NCI-H748 (cell line): ENCODE measurements at regions not wholly inside any gene's neighbourhood (a gene's known extent, or its start where the extent isn't known, plus 50 kb on each side); places are given as distances from the start of the nearest gene placed in this dataset.

Experiments
- DNase-seq: peaks from one replicate; lab custom pipeline; 2025; ENCODE audit not compliant: unreplicated experiment; lab: John Stamatoyannopoulos, UW

DNA sequence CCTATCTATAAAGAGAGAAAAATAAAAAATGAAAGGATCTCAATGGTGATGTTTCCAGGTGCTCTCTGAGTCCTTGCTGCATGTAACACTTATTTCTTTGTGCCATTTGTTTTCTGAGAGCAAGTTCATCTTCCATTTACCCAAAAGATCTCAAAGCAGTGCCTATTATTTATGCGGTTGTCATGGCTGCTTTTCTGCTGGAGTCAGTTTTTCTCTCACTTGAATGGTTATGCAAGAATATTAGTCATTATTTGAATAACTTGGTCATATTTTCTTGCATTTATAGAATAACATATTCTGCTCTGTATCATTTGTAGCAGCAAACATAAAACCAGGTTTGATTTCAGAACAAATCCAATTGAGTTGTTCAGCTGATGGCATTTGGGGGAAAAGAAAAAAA lies 141.8 kb upstream of the G2E3 start:
- no peak for DNase-seq

DNA sequence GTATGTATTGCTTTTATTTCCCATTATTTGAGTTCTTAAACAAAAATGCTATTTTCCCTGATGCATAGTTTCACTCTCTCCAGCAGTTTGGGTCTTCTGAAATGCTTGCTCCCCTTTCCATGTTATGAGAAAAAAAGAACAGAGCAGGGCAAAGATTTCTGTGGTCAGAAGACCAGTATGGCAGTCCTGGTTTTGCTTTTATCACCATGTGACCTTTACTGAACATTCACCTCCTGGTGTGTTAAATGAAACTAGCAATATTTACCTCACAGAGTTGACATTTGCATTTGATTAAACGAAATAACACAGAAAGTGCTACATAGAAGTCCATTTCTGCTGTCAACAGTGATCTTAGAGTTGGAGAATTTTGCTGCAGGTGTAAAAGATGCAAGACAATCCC lies 141.0 kb upstream of the G2E3 start:
- DNase-seq = no peak

DNA sequence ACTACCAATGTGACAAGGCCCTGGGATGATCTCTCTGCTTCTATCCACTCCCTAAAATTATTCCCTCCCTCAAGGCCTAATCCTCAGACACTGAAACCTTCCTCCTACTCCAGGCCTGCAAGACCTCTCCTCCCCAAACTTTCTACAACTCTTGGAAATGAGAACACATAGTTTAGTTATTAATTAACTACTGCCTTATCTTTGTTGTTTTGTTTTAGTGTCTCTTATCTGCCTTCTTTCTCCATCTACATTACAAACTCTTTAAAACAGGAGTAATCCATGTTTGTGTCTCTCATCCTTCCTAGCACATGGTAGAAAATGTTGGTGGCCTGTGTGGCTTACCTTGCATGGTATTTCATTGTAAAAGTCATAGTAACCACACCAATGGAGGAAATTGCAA lies 139.9 kb upstream of the G2E3 start:
- DNase-seq = no peak

DNA sequence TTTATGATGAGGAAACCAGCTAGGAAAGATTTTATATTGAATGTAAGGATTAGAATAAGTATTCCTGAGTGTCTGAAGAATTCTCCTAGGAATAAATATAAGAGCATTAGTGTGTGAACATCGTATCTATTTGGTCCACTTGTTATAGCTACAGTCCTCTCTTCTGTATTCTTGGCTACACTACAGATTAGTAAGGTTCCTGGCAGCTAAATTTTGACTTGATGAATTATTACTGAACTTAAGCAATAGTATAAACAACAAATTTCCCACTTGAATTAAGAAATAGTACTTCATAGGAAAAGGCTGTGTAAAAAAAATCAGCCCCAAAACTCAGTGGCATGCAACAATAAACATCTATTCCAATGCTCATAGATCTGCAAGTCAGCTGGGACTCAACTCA lies 138.4 kb upstream of the G2E3 start:
- no peak for DNase-seq

DNA sequence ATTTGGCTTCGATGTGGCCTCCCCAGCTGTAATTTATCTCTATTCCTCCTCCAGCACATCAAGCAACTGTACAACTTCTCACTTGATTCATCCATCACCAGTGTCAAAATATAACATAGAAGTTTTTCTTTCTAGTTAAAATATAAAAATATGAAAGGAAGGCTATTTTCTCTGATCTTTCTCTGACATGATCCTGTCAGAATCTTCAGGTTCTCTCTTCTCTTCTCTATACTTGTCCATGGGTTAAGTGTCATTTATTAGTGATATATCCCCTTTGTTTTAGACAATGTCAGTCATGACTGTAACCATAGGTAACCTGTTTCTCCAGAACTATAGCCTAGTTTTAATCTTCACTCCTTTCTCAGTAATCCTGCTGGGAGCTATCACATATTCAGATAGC lies 132.5 kb upstream of the G2E3 start:
- DNase-seq = no peak

DNA sequence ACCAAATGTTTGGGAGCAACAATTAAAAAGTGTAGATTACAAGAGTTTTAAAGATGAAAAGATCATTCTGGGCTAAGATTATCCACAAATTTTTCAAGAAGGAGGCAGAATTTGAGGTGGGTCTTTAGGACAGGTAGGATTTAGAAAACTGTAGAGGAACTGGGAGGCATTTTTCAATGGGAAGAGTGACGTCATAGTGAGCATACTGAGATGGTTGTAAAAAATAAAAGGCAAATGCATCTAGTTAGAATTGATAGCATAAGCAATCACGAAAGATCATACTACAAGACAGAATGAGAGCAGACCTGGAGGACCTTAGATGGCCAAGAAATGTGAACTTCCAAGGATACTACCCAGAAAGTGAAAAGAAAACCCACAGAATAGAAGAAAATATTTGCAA lies 131.6 kb upstream of the G2E3 start:
- DNase-seq = no peak

DNA sequence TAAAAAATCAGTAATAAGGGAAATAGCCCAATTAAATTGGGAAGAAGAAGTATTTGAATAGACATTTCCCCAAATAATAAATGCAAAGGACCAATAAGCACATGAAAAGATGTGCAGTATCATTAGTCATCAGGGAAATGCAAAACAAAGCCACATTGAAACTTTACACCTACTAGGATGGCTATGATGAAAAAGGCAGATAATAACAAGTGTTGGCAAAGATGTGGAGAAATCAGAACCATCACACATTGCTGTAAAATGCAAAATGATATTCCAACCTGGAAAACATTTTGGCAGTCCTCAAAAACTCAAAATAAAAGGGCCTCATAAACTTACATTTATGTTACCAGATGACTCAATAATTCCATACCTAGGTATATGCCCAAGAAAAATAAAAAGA lies 131.1 kb upstream of the G2E3 start:
- DNase-seq = no peak

DNA sequence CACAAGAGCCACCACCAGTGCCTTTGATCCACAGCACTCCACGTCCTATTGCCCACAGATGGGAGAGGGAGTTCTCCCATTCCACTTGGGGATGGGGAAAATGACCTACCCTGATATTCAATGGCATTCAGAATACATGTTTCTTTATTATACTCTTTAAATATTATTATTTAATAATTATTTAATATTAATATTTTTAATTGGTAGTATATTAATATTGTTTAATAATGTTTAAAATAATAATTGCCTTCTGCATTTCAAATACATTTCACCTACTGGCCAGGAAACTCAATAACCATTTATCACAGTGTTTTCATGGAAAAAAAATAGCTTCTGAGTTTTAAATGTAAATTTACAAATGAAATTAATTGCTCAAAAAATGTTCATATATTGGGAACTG lies 127.4 kb upstream of the G2E3 start:
- DNase-seq = no peak

DNA sequence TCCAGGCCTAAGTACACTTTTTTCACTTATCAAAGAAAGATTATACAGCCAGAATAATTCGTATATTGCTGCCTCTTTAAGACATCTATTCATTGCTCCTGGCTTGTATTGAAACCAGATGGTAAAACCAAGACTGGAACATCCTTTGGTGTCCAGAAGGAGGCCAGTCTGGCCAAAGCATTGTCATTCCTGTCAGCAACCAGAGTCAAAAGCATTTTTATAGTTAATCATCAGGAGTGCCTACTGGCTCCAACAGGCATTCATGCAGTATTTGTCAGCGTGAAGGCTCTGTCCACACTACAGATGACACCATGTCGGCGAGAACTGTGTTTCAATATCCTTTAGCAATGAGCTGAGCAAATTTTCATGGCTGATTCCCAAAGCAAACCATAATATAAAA lies 118.0 kb upstream of the G2E3 start:
- no peak for DNase-seq

DNA sequence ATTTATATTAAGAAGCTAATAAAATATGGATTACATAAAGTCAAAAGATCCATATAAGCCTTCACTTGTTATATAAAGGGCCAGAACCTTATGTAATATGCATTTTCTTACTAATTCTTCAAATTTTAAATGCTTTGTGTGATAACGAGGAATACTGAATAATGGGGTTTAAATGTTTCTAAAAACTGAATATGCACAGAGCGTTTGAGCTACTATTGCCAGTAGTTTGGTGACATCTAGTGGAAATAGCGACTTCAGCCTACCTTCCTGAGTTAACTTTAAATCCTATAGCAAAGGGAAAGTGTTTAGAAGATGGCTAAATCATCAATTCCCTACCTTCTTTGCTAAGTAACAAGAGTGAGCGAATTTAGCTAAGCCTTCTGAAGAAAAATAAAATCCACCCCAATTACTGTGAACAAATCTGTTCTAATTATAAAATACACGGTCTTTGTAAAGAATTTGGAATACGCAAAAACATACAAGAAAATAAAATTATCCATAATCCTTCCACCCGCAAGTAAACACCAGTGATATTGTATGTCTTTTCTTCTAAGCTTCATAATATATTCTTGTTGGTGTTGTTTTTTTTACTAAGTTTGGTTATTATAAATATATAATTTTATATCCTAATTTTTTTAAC lies 115.5 kb upstream of the G2E3 start:
- peak; percentile 59 for DNase-seq

DNA sequence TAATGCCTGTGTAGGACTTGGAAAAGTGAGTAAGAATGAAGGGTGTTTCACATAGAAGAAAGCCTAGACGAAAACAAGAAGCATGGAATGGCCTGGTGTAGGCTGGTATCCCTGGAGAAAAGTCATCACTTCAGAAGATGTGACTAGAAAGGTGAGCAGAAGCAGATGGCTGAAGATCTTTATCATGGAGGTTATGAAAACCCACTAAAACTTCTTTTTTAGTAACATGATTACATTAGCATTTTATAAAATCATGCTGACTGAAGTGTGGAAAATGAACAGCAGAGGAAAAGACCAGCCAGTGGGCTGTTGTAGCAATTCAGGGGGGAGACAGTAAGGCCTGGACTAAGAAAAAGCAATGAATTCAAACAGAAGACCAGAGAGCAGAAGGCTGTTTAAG lies 114.5 kb upstream of the G2E3 start:
- no peak for DNase-seq

DNA sequence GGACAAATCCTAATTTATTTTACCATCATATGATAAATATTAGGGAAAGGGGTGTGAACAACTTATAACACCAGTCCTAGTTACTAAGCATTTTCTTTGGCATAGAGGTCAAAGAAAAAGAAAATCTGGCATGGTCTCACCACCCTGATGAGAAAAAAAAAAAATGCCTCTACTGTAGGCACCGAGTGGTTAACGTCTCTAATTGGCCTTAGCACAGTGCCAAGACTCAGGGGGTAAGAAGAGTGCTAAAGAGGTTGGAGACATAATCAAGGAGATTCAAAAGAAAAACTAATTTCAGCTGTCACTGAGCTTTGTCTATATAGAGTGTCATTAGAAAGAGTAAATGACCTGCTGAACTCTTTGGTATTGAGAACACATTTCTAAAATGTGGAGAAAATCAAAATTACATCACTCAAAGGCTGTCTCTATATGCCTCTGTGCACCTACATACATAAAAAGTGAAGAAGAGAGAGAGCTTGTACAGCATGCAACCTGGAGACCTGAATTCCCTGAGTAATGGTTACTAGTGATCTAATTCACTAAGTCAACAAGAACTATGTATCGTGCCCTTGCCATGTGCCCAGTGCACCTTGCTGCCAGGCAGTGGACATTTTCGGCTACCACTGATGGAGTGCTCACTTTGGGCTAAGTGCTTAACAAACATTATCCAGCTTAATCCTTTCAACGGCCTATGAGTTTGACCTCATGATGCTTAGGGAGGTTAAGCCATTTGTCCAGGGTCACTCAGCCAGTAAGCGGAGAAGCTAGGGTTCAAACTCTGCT lies 113.8 kb upstream of the G2E3 start:
- peak; percentile 79 for DNase-seq

DNA sequence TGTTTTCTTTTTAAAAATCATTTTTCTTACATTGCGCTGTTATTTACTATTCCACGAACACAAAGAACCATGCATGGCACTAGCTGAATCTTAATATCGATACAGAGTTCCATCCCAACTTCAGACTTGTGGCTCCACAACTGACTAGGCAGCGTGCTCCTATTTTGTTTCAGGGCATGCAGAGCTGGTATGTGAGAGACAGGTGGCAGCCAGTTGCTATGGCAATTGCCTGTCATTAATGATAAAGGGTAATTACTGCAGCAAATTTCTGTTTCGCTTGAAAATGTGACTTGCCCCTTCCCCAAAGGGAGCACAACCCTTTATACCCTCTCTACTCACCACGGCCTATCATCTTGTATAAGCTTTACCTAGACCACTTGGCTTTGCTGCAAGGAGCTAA lies 113.1 kb upstream of the G2E3 start:
- peak; percentile 53 for DNase-seq

DNA sequence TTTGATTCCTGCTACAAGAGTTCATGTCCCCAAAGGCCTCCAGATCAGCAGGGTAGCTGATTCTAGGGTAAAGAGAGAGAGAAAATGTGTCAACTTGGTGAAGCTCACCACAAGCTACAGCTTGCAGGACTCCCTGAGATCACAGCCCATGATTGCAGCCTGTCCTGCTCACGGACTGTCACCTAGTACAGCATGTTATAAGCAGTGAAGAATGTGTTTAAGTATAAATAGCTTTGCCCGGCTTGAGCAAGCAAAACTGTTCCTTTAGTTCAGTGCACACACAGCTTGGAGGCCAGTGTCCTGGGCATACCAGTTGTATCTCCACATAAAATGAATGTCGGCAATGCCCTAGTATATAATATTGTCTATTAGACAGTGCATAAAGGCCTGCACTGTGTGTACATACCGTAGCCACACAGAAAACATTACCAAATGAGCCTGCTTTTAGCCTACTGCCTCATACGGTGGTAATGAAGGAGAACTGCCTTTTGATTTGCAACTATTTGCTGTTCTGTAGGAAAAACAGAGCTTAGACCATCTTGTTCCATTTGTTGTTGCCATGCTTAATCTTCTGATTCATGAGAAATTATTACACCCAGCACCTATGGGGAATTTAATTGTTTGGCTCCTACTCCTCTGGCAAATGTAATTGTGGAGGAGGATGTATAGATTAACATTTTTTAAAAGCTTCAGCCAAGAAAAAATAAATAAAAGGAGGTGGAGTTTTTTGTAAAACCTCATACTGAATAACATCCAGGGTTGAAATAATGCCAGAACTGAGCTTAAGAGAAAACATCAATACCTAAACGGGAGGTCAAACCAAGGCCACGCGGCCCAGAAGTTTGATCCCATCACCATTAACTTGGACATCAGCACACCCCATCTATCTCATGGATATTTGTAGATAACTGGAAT lies 108.1 kb upstream of the G2E3 start:
- DNase-seq = peak; percentile 35

DNA sequence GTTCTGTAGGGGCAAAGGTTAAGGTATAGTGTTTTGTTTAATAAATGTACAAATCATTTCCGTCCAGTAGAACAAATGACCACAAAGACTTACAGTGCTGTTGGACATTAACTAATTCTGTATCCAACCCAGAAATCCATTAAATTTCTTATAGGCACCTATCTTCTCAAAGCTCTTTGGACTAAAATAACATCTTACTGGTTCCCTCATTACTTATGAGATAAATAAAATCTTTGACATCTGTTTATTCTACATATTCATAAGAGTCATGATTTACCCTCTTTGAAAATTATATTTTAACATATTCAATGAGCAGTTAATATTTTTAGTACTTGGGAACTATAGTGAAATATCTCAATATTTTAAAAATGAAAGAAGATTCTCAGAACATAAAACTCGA lies 102.7 kb upstream of the G2E3 start:
- DNase-seq = no peak

DNA sequence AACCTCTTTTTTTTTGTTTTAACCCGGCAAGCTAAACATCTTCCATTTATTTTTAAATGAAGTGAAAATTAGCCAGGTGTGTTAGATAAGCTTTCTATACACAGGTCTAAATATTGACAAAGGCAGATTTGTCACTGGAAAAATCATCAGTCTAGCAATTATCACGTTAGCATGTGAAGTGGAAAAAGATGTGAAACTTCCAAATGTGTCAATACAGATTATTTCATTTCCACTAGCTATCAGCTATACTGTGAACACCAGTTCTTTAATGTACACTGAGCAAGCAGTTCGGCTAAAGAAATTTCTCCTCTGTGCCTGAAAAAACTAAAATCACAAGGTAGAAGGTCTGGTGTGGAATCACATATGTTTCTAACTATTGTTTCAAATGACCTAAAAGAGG lies 96.6 kb upstream of the G2E3 start:
- DNase-seq = peak; percentile 74

DNA sequence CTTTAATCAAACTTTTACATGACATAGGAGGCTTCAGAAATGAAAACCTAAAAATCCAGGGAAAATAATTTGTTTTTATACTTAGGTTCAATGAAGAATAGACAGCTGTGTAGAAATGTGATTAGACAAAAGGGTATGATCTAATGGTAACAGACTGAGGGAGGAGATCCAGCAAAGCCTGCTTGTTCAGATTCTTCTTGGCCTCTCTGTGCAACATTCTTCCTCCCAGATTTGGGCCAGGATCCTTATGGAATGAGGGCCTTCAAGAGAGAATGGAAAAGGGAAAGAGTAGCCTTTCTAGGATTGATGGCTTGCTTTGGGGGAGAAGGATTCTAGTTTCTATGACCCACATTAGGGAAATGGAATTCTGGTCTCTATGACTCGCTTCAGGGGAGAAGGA lies 94.5 kb upstream of the G2E3 start:
- no peak for DNase-seq

DNA sequence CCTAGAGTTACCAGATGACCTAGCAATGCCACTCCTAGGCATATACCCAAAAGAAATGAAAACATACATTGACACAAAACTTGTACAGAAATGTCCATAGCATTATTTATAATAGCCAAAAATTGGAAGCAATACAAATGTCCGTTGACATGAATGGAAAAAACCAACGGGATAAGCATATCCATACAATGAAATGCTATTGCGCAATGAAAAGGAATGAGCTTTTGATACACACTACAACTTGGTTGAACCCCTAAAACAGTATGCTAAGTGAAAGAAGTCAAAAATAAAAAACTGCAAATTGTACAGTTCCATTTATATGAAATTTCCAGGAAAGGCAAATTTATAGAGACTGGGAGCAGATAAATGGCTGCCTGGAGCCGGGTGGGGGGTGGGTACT lies 90.6 kb upstream of the G2E3 start:
- no peak for DNase-seq

DNA sequence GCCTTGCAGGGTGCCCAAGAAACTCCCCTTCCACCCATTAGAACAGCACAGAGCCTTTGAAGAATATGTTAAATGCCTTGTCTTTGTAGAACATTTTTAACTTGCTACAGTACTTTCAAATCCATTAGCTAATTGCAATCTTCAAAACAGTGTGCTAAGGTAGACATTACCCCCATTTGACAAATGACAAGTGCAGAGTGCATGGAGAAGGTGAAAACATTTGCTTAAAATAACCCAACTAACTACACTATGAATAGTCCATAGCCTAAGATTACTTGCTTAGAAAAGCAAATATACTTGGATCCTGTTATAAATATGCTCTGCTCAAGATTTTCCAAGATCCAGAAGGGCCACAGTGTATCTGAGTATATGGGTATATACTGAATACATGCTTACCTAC lies 87.0 kb upstream of the G2E3 start:
- DNase-seq = no peak

DNA sequence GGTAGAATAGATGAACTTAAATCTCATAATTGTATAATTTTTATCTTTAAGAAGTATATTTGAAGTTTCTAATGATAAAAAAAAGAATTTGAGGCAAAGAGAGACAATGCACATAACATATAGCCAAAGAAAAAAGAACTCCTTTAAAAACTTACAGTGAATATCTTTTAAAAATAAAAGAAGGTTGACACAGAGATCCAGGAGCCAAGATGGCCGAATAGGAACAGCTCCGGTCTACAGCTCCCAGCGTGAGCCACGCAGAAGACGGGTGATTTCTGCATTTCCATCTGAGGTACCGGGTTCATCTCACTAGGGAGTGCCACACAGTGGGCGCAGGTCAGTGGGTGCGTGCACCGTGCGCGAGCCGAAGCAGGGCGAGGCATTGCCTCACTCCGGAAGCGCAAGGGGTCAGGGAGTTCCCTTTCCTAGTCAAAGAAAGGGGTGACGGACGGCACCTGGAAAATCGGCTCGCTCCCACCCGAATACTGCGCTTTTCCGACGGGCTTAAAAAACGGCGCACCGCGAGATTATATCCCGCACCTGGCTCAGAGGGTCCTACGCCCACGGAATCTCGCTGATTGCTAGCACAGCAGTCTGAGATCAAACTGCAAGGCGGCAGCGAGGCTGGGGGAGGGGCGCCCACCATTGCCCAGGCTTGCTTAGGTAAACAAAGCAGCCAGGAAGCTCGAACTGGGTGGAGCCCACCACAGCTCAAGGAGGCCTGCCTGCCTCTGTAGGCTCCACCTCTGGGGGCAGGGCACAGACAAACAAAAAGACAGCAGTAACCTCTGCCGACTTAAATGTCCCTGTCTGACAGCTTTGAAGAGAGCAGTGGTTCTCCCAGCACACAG lies 84.9 kb upstream of the G2E3 start:
- peak; percentile 27 for DNase-seq

DNA sequence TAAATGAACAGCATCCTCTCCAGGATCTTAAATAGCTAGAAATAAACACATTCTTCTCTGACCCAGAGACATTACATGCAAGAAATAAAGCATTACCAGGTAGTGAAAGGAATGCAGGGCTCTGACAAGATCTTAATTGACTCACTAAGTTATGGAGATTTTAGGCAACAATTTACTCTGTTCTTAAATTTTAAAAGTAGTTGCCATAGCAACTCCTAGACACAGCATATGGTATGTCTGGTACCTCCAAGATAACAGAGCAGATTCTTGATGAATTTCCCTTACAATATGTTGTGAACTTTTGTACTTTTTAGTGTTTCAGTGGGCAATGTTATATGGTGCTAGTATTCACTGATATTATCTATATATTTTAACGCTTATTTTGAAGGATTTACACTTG lies 76.7 kb upstream of the G2E3 start:
- DNase-seq = no peak
